Mammary epithelial cell (primary cell): ENCODE measurements at regions not wholly inside any gene's neighbourhood (a gene's known extent, or its start where the extent isn't known, plus 50 kb on each side); places are given as distances from the start of the nearest gene placed in this dataset.

Source experiments
- EZH2 ChIP-seq: IDR thresholded peaks from 2 replicates; pipeline ENCODE4 v1.6.1; 2012; ENCODE audit warnings: low read length, inconsistent platforms, borderline replicate concordance
- TF ChIP-seq, protein P1 (sequence below), 2 donors: IDR thresholded peaks in 1 of 2; conservative IDR thresholded peaks in 1 of 2; 2 replicates each; pipeline ENCODE4 v1.5.1; 2011 to 2012; ENCODE audit warnings: inconsistent platforms in 2 of 2, low read length in 2 of 2, mild to moderate bottlenecking in 2 of 2, control low read depth in 1 of 2, low read depth in 1 of 2; ENCODE audit not compliant: insufficient read depth in 1 of 2; ENCODE audit errors: extremely low read depth in 1 of 2

DNA sequence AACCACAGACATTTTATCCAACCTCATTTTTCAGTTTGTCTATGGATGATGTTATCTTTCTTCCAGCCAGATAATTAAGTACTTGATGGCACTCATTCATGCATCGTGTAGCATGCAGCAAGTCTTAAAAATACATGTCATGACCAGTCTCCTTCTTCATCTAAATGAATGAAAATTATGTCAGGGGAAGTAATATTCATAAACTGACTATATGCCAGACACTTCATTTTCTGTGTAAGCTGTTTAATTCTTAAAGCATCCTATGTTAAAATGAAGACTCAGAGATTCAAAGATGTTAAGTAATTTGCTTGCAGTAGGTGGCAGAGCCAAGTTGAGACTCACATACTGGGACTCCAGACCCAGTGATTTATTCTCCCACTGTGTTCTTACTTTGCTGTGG is 181.7 kb upstream of the CD180 start:
- TF ChIP-seq, protein P1, sequence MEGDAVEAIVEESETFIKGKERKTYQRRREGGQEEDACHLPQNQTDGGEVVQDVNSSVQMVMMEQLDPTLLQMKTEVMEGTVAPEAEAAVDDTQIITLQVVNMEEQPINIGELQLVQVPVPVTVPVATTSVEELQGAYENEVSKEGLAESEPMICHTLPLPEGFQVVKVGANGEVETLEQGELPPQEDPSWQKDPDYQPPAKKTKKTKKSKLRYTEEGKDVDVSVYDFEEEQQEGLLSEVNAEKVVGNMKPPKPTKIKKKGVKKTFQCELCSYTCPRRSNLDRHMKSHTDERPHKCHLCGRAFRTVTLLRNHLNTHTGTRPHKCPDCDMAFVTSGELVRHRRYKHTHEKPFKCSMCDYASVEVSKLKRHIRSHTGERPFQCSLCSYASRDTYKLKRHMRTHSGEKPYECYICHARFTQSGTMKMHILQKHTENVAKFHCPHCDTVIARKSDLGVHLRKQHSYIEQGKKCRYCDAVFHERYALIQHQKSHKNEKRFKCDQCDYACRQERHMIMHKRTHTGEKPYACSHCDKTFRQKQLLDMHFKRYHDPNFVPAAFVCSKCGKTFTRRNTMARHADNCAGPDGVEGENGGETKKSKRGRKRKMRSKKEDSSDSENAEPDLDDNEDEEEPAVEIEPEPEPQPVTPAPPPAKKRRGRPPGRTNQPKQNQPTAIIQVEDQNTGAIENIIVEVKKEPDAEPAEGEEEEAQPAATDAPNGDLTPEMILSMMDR (conservative IDR thresholded peaks at IDR 0.05 in 1 of 2, IDR thresholded peaks at IDR 0.05 in 1 of 2; ENCODE audit: extremely low read depth in 1 of 2, insufficient read depth in 1 of 2, low read depth in 1 of 2, low read length in 2 of 2), result peak in 1 of 2 donors; percentile 13
- TF ChIP-seq EZH2, result no peak
